Activated CD8-positive, alpha-beta memory T cell treated with anti-CD3 and anti-CD28 coated beads, Interleukin-2, amount 50 U/mL, for 24 hours (primary cell): ENCODE measurements at regions not wholly inside any gene's neighbourhood (a gene's known extent, or its start where the extent isn't known, plus 50 kb on each side); places are given as distances from the start of the nearest gene placed in this dataset.
A peak's percentile ranks its signal among the peaks of the same experiment; 100 is the strongest.
"Not testable (repeated sequence)": the region's sequence is repeated elsewhere in the genome, so short reads cannot be mapped to it uniquely, and the experiment has no call there.

Source experiments
- DNase-seq: peaks from one replicate; pipeline ENCODE4 v3.0.0-alpha.2; 2020; ENCODE audit errors: extremely low read depth

DNA sequence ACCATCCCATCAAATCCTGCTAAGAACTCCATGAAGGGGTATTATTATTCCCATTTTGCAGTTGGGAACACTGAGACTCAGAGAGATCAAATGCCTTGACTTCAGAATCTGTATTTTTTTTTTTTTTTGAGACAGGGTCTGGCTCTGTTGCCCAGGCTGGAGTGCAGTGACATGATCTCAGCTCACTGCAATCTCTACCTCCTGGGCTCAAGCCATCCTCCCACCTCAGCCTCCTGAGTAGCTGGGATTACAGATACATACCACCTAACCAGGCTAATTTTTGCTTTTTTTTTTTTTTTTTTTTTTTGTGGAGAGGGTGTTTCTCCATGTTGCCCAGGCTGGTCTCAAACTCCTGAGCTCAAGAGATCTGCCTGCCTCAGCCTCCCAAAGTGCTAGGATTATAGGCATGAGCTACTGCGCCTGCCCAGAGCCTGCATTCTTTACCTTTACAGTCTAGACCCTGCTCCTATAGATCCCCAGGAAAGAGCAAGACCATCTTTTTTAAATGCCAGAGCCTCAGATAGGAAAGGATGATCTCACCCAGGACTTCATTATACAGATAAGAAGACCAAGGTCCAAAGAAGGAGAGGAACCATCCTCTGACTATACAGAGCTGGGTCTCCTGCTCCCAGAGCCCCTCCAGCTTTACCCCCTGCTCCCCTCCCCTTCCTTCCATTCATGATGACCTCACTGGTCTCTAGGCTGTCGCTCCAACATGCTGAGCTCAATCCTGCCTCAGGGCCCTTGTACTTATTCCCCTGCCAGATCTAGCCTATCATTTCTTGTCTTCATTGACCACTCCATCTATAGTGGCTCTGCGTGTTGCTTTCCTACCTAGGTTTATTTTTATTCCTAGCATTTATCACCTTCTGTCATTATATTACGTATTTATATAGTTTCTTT, 138.6 kb downstream of the CEBPB start:
- no peak for DNase-seq

DNA sequence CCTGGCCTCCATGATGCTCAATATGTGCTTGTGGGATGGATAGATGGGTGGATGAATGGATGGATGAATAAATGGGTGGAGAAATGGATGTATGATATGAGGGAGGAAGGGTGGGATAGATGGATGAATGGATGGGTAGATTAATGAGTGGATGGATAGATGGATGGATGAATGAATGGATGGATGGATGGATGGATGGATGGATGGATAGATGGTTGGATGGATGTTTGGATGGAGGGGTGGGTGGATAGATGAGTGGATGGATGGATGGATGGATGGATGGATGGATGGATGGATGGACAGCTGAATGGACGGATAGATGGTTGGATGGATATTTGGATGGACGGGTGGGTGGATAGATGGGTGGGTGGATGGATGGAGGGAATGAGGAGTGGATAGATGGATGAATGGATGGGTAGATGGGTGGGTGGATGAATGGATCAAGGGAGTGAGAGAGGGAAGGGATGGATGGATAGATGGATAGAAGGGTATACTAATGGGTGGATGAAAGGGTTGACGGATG, 139.4 kb downstream of the CEBPB start:
- no peak for DNase-seq

GRCh38 chr20:50330504-50331313, 140.1 kb downstream of the CEBPB start:
- no peak for DNase-seq

DNA sequence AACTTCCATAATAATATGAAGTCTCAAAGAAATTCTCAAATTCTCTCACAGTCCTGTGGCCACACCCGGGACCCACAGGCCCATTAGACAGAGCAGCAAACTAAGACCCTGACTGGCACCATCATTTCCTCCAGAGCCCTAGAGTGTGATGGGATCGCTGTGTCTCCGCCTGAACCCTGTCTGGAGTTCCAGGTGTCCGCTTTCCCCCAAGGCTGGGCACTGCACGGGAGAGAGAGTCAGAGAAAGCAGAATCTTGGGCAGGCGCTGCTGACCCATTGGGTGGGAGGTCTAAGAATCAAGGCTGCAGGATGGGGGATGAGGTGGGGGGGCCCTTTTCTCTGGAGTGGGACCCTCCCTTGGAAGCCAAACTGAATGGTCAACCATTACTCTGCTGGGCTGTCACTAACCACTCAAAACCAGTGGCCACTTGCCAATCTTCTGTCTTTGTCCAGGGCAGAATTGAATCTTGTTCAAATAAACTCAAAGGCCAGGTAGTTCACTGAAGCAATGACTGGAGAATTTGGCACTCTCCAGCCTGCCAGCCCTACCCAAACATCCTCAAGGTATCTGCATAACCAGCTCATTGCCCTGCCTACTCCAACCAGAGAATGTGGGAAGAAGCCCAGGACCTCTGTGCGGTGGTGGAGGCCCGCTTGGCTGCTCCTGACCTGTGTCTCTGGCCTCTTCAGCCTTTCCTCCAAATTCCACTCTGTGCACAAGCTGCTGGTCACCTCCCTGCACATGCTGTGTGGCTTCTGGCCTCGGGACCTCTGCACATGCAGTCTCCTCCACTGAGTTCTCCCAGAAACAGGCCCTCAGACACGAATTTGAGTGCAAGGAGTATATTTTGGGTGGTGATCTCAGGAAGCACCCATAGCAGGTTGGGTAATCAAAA, 141.1 kb downstream of the CEBPB start:
- DNase-seq = no peak

DNA sequence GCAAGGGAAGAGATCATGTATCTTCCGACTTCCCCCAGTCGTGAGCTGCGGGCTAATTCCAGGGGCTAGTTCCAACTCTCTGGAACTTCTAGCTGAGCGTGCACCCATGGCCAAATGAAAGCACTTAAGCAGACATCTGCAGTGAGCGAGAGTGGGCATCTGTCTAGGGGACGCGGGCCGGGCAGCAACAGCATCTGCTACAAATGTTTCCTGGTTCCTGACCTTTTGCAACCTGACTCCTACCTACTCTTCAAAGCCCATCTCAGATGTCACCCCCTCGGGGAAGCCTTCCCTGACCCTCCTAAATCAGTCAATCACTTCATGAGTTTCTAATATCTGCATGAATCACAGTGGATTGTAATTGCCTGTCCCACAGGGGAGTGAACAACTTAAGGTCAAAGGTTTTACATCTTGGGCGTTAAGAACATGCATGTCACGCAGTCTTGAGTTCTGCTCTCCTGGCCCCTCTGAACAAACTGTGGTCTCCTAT, 141.9 kb downstream of the CEBPB start:
- no peak for DNase-seq

DNA sequence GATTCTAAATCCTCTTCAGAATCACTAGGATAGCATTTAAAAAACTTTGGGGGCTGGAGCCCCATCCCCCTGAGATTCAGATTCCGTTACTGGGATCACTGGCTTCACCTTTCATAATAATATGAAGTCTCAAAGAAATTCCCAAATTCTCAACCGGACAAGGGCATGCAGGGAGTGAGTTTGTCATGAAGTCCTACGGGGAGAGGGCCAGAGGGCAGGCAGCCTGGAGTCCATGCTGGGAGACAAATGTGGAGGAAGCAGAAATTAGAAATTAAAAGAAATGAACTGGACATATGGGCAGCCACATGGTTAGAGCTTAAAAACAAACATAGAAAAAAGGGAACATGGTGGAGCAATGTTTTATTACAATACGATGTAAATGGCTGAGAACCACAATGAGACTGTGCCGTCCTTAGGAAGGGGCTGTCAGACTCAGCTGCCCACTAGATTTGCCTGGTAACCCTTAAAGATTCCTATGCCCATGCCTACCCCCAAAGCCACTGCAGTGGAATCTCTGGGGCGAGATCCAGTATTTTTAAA, 142.6 kb downstream of the CEBPB start:
- DNase-seq = no peak

- no peak for DNase-seq
These were observed 143.2 kb downstream of the CEBPB start for GRCh38 chr20:50333812-50334211.

- not testable (repeated sequence) for DNase-seq
These were observed 143.9 kb downstream of the CEBPB start for GRCh38 chr20:50334512-50334911.

GRCh38 chr20:50335105-50335504, 144.5 kb downstream of the CEBPB start:
- no peak for DNase-seq

- DNase-seq = no peak
These were observed 145.2 kb downstream of the CEBPB start for GRCh38 chr20:50335866-50336265.

DNA sequence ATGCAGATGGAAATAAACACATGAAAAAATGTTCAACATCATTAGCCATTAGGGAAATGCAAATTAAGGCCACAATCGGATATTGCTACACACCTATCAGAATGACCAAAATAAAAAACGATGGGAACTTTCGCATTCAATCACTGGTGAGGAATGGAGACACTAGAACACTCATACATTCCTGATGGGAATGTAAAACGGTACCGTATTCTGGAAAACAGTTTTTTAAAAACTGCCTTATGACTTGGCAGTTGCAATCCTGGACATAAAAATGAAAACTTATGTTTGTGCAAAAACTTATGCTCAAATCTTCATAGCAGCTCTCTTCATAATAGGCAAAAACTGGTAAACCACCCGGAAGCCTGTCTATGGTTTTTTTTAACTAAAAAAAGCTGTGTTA, 146.0 kb downstream of the CEBPB start:
- no peak for DNase-seq

DNA sequence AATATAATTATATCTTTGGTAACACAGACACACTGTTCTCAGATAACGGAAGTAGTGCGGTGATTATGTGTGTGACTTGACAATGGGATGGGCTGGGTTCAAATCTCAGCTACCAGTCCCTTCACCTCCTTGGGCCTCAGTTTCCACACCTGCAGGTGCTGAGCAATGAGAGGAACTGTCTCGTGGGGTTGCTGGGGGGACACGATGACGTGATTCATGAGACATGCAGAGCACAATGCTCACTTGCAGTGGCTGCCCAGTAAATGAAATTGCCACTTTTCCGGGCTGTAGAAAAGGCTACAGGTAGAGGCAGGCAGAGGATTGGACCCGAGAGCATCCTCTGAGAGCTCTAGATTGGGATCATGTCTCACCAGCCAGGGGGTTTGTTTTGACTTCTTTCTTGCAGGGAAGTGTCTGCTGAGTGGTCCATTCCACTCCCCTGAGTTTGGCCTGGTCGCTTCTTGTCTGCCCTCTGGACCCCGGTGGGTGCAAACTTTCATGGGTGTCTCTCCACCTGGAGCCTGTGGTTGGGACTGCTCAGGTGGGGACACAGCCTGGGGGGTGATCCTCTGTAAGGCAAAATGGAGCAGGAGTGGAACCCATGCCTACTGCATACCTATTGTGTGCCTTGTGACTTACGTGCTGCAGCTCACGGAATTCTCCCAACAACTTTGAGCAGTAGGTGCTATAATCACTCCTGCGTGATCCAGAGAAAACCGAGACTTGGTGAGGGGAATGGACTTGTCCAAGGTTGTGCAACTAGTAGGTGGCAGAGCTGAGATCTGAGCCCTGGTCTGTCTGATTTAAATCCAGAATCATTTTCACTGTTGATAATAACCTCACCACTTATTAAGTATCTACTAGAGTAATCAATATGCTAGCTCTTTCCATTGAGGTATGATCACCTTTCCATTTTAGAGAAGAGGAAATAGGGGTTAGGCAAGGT, 147.2 kb downstream of the CEBPB start:
- DNase-seq = no peak

- DNase-seq = peak; percentile 47
These were observed 148.1 kb downstream of the CEBPB start for GRCh38 chr20:50338479-50339391.

DNA sequence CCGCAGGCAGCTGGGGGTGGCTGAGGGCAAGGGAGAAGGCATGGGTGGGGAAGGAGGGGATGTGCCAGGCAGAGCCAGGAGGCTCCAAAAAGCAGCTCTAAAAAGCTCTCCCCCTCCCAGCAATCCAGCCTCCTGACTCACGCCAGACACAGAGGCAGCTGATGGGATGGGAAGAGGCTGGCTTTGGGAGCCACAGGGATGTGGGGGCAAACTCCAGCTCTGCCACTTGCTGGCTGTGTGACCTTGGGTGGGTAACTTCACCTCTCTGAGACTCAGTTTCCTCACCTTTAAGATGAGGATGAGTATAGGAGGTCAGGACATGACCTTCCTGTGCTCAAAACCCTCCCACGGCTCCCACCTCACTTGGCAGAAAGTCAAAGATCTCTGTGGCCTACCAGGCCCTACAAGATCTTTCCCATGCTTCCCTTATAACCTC, 148.9 kb downstream of the CEBPB start:
- DNase-seq = no peak

DNA sequence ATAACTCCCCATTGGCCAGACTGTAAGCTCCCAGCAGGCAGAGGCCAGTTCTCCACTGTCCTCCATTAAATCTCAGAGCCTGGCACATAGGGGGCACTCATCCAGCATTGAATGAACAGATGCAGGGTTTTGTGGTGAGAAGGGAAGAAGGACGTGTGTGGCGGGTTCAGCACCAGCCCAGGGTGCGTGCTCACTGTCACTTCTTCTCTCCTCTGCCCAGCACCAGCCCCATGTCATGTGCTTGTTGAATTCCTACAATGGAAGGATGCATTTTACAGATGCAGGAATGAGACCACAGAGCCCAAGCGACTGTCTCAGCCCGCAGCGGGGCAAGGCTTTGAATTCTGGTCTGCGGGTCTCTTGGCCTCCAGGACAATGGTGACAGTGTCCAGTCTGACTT, 149.9 kb downstream of the CEBPB start:
- no peak for DNase-seq

DNA sequence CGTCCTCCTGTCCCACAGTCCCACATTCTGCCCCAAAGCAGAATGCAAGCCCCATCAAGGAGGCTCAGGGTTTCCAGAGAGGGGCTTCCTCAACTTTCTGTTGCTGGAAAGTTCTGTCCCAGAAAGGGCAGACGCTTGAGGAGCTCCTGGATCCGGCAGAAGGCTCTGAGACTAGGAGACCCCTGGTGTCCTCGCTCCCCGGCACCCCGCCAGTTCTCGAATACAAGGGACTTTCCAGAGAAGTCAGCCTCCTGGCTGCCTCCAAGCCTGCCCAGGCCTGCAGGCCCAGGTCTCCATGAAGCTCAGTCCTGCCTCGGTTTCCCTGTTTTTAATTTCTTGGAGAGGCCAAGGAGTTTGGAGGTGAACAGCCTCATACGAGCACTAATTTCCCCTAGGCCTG, 150.4 kb downstream of the CEBPB start:
- DNase-seq = no peak

DNA sequence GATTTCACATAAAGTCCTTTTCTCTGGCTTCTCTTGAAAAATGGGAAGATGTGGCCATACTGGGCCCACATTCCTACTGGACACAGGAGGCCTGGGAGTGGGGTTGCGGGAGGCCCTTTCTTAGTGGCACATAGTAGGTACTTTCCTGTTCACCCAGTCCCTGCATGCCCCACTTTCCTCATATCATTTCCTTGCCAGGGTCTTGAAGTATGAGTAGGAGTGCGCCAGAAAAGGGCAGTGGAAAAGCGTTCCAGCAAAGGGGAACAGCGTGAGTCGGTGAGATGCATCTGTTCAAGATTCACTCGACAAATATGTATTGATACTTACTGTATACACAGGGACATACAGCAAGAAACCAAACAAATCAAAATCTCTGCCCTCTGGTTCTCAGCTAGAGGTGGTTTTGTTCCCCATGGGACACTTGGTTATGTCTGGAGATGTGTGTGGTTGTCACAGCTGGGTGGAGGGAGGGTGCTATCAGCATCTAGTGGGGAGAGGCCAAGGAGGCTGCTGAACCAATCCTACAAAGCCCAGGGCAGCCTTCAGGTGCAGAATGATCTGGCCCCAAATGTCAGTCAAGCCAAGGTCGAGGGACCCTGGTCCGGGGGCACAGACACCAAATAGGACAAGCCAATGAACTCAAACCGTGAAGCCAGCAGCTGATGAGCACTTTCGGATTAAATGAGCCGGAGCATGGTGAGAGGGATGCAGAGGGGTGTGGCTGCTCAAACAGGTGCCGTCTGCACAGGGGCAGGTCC, 151.4 kb downstream of the CEBPB start:
- DNase-seq = no peak

DNA sequence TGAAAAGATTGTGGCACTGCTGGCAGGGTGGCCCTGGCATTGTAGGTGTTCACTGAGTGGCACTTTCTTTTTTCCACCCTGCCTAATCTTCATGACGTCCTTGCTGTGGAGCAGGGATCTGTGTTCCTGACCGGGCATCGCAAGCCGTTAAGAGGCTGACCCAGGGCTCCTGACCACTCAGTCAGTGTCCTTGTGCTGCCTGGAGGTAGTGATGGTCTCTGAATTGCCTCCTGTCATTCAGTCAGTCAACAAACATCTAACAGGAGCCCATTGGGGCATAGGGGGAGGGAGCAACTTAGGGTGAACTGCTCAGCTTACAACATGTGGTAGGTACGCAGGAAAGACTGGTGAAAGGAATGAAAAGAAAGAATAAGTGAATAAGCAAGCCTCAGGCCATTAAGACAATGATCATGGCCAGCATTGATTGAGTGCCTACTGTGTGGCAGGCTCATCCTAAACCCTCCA, 152.0 kb downstream of the CEBPB start:
- no peak for DNase-seq
